GM19023 (cell line): ENCODE measurements at regions not wholly inside any gene's neighbourhood (a gene's known extent, or its start where the extent isn't known, plus 50 kb on each side); places are given as distances from the start of the nearest gene placed in this dataset.

Experiments
- ATAC-seq: cut with Tn5 transposase; IDR thresholded peaks from one replicate; pipeline ENCODE4 v1.9.1; 2021; ENCODE audit warnings: mild to moderate bottlenecking, moderate library complexity; ENCODE audit not compliant: unreplicated experiment

DNA sequence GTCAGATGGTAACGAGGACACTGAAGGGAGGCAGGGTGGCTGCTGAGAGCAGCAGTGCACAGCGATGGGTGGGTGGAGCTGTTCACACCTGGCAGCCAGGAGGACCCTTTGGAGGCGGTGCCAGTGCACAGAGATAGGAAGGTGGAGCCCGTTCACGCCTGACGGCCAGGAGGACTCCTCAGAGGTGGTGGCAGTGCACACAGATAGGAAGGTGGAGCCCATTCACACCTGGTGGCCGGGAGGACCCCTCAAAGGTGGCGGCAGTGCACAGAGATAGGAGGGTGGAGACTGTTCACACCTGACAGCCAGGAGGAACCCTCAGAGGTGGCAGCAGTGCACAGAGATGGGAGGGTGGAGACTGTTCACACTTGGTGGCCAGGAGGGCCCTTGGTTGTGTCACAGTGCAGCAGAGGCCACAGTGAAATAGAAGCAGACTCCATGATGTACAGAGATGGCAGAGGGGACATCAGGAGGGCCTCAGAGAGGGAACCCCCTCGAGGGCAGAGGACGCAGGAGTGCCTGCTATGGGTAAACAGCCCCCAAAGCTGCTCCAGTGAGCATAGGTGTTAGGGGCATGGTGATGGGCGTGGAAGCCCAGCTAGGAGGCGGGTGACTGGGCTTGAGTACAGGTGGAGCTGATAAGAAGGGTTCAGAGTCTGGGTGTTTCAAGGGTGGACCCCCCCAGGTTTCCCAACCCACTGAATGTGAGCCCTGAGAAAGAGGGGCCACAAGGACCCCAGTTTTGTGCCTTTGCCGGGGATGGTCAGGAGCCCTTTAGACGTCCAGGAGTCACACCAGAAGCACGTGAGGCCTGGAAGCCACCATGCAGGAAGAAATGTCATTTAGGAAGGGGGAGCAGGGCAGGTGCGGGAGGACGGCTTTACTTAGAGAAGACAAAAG lies 566.7 kb downstream of the BRD1 start:
- ATAC-seq, result no peak

DNA sequence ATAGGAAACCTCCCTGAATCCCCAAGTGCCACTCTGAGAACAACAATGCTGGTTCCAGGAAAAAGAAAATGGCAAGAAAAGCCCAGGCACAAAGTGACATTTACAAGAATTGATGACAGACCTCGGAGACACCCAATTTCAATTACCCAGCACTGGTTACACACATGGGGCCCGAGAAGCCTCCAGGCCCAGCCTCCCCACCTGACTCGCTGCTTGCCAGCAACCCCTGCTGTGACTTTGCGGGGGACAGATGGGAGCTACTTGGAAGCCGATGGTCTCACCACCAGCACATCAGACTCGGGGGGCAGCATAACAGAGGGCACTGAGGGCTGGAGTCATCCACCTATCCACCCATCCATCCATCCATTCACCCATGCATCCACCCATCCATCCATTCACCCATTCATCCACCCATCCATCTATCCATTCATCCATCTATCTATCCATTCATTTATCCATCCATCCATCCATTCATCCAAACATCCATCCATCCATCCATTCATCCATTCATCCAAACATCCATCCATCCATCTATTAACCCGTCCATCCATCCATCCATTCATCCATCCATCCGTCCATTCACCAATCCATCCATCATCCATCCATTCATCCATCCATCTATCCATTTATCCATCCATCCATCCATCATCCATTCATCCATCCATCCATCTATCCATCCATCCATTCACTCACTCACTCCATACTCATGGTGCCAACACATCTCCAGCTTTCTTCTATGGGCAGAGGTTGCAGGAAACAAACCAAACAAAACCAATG lies 567.6 kb downstream of the BRD1 start:
- no peak for ATAC-seq

GRCh38 chr22:49258107-49259010 lies 569.3 kb downstream of the BRD1 start:
- no peak for ATAC-seq

DNA sequence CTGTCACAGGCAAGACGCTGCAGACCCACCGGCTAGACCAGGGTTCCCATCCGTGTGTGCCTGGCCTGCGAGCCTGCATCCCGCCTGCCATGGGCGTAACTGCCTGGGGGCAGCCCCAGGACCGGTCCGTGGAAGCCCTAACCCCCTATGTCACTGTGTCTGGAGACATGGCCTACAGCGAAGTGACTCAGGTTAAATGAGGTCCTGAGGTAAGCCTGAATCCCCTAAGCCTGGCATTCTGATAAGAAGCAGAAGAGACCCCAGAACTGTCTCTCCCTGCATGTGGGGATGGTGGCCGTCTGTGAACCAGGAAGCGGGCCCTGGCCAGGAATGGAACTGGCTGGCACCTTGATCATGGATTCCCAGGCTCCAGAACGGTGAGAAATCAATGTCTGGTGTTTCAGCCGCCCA lies 570.1 kb downstream of the BRD1 start:
- ATAC-seq, result no peak

DNA sequence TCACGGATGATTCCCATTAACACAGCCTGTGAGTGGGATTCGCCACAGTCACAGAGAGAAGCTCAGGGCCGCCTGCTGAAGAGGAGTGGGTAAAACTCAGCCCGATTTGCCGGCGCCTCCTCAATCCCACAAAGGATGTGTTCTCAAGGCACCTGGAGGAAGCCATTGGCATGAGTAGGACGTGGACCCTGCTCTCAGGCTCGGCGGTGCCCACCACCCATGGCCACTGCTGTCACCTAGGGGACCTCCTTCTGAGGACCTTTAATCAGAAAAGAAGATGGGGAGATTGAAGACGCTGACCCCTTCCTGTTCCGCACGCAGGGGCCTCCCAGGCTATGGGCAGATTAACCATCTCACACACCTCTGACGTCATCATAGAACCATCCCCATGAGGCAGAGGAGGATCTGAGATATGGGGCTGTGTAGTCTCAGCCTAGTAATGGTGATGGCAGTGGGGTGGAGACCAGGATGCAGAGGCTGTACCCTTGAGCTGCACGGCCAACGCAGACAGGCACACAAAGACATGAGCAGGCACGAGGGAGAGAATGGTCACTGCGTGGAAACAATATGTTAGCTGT lies 571.8 kb downstream of the BRD1 start:
- no peak for ATAC-seq

GRCh38 chr22:49255154-49255553 lies 572.5 kb downstream of the BRD1 start:
- ATAC-seq, result no peak

DNA sequence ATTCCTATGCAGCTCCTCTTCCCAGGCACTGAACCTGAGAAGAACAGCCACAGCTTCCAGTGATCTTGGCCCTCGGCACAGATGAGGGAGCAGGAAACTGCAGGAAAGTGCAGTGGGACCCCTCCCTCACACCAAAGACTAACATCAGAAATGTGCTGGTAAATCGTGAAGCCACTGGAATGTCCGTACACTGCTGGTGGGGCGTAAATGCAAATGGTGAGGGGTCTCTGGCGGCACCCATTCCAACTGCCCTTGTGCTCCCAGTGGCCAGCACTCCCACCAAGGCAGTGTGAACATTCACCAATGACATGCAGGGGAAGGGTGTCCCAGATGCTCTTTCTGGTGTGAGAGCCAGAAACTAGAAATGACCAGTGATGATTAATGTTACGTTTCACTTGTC lies 574.0 kb downstream of the BRD1 start:
- ATAC-seq, result no peak

DNA sequence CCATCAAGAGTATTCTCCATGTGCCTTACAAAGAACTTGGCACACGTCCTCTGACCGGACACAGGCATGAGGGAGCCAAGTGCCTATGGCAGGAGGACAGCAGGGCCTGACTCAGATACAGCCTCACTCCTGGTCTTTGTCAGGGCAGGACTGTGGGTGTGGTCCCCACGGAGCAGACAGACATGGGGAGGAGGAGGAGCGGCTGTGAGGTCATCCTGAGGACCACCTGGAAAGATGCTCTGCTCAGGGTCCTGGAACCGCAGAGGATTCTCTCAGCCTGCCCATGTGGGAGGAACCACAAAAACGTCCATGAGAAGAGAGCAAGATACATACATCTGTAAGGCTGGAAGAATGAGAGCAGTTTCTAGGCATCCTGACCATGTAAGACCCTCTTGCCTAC lies 576.3 kb downstream of the BRD1 start:
- ATAC-seq, result no peak

- ATAC-seq, result no peak
Measured at GRCh38 chr22:49247194-49247924, 580.3 kb downstream of the BRD1 start.

DNA sequence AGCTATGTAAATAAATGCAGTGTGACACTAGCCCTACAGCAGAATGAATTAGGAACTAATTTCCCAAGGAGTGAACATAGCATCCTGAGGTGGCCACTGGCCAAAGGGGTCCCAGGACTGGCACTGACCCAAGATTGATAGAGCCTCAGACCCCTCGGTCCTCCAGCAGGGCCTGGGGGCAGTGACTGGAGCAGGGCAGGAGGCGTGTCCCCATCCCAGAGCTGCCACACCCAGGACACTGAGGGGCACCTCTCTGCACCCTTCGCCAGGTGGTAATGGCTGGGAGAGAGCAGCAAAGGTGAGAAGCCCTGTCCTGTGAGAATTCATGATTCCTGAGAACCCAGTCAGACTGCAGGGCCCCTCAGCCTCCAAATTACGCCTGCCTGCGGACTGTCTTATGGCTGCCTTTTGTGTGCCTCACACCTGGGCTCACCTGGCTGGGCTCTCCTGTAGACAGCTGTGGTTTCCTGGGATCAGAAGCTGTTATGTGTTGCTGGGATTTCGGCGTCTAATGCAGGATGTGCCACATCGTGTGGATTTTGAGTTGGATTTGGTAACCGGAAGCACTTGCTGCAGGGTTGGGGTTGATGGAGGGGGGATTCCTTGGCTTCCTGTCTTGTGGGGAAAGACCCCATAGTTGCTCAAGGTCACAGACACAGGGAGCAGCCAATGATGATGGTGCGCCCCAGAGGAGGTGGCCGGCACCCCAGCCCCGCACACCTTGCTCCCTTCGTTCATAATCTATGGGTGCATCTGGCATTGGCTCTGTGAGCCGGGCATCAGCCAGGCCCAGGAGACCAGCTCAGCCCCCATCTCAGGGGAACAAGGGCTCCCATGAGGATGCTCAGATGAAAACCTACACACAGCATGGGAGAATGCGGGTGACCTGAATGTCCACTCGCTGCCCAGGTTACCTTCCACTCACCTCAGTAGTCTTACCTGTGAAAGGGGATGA lies 582.9 kb downstream of the BRD1 start:
- ATAC-seq, result no peak

- no peak for ATAC-seq
Measured at GRCh38 chr22:49243965-49244364, 583.7 kb downstream of the BRD1 start.

DNA sequence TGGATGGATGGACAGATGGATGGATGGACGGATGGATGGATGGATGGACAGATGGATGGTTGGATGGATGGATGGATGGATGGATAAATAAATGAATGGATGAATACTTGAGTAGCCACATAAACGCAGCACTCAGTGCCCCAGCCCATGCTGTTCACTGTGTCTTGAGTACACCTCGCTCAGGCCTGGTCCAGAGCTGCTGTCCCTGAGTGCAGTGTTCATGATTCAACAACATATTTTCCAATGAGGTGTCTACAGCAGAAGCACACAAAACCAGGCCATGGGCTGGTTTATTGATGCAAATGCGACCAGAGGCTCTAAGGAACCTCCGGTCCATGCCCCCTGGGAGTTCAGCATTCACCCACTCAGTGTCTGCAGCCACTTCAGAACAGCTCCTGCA lies 584.3 kb downstream of the BRD1 start:
- no peak for ATAC-seq

DNA sequence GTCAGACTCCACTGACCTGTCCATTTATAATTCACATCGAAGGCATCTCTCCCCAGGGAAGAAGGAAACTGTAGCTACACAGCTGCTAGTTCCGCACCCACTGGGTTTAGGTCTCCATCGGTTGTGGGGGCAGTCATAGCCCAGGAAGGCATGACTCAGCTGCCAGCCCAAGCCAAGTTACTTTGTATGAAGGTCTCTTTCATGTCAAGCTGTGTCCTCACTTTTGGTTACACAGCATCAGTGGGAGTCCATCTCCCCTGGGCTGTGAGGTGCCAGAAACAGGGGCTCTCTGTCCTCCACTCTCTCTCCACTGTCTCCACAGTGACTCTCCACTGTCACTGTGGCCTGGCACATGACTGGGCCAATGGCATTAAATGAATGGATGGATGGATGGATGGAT lies 585.2 kb downstream of the BRD1 start:
- ATAC-seq, result no peak

- ATAC-seq, result no peak
Measured at GRCh38 chr22:49241174-49241851, 586.4 kb downstream of the BRD1 start.

DNA sequence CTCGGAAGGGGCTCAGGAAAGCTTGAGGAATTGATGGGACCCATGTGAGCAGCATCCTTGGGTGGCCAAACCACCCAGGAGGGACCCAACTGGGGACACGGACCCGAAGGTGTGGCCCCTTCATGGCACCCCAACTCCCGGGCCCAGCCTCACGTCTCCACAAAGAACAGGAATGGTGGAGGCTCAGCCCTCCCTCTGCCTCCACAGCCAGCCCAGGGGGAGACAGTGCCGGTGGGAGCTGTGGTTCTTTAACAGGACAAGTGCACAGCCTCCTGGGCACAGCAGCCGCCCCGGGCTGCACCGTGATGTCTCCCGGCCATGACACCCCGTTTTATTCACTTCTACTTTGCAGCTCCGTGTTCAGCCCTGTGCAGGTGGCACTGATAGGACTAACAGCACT lies 587.2 kb downstream of the BRD1 start:
- ATAC-seq, result no peak

DNA sequence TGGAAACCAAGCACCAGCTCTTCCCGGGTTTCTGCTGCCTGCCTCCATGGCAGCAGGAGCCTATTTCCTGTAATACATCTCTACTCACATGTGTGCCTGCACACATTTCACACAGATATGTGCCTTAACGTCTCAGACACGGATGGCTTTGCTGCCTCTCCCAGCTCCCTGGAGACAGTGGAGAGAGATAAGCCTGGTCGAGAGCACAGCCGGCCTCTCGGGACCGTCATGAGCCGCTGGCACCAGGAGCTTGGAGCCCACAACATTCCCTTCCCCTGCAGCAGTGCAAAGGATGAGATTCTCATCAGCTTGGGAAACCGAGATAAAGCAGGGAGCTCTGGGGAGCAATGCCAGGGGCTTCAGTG lies 587.7 kb downstream of the BRD1 start:
- no peak for ATAC-seq

DNA sequence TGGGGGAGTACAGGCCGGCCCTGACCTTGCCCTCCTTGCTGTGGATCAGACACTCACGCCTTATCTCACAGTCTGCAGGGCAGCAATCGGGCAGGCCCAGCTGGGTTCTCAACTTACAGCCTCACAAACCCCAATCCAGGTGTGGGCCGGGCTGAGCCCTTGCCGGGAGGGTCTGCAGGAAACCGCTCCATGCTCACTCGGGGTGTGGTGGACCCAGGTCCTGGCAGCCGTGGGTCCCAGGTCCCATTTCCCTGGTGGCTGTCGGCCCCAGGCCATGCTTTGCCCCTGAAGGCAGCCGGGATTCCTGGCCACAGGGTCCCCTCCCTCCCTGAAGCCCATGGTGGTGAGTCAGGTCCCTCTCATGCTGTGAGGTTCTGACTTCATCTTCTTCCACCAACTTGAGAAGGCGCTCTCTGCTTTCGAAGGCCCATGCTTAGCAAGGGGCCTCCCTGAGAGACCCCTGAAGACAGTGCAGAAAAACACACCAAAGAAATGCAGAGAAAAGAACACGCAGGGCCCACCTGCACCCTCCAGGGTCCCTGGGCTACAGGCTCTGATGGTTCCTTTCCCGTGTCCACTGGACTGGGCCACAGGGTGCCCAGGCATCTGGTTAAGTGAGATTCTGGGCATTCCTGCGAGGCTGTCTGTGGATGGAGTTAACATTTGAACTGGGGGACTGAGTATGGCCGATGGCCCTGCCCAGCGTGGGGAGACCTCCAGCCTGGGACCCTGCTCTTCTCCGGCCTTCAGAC lies 588.2 kb downstream of the BRD1 start:
- no peak for ATAC-seq
